Subcutaneous abdominal adipose tissue (tissue), 5 donors: ENCODE measurements at regions not wholly inside any gene's neighbourhood (a gene's known extent, or its start where the extent isn't known, plus 50 kb on each side); places are given as distances from the start of the nearest gene placed in this dataset.

ENCODE experiments used
- H3K27ac ChIP-seq: one replicate; pipeline ENCODE4 v1.7.0; 2013; ENCODE audit warnings: low read depth, mild to moderate bottlenecking, inconsistent platforms, low read length, moderate library complexity
- H3K27me3 ChIP-seq, 5 donors: one replicate each; pipeline ENCODE4 v1.7.0; 2013; ENCODE audit warnings: low read length in 5 of 5, inconsistent platforms in 1 of 5; ENCODE audit not compliant: control insufficient read depth in 5 of 5, insufficient read depth in 4 of 5
- H3K36me3 ChIP-seq, 5 donors: one replicate each; pipeline ENCODE4 v1.7.0; 2013; ENCODE audit warnings: low read length in 5 of 5; ENCODE audit not compliant: control insufficient read depth in 5 of 5, insufficient read depth in 5 of 5
- H3K4me1 ChIP-seq, 5 donors: one replicate each; pipeline ENCODE4 v1.7.0; 2013; ENCODE audit warnings: low read length in 5 of 5, mild to moderate bottlenecking in 3 of 5, moderate library complexity in 1 of 5; ENCODE audit not compliant: control insufficient read depth in 5 of 5, insufficient read depth in 5 of 5
- H3K4me3 ChIP-seq, 5 donors: one replicate each; pipeline ENCODE4 v1.7.0; 2013; ENCODE audit warnings: low read length in 5 of 5, low read depth in 1 of 5
- H3K9ac ChIP-seq, 5 donors: one replicate each; pipeline ENCODE4 v1.7.0; 2013; ENCODE audit warnings: low read length in 5 of 5, mild to moderate bottlenecking in 4 of 5, moderate library complexity in 3 of 5
- H3K9me3 ChIP-seq, 5 donors: one replicate each; pipeline ENCODE4 v1.7.0; 2013; ENCODE audit warnings: low read length in 5 of 5; ENCODE audit not compliant: control insufficient read depth in 5 of 5
- donor health status: healthy.
- donor health status: healthy.
- donor health status: healthy.
- donor health status: healthy.
- donor health status: healthy.

GRCh38 chr4:123186731-123187130, 209.9 kb upstream of the SPRY1 start:
- Histone ChIP-seq H3K9ac (no peak overlapping the region), H3K36me3 (no peaks in the 10 kb centered on the region), H3K4me3 (no peak overlapping the region), H3K4me1 (no peaks in the 10 kb centered on the region), H3K27me3 (no peaks in the 10 kb centered on the region), H3K9me3 (no peaks in the 10 kb centered on the region), H3K27ac (no peak overlapping the region)

- H3K4me1 ChIP-seq, result no peaks in the 10 kb centered on the region
- H3K9ac ChIP-seq, result no peak overlapping the region
- no peaks in the 10 kb centered on the region for H3K36me3 ChIP-seq
- no peak overlapping the region for H3K27ac ChIP-seq
- H3K4me3 ChIP-seq, result no peak overlapping the region
- H3K27me3 ChIP-seq, result no peaks in the 10 kb centered on the region
- no peaks in the 10 kb centered on the region for H3K9me3 ChIP-seq
These were observed 206.4 kb upstream of the SPRY1 start for GRCh38 chr4:123190176-123190575.

- Histone ChIP-seq H3K4me3 (no peak overlapping the region), H3K36me3 (no peaks in the 10 kb centered on the region), H3K4me1 (no peaks in the 10 kb centered on the region), H3K27me3 (no peaks in the 10 kb centered on the region), H3K9me3 (no peaks in the 10 kb centered on the region), H3K27ac (no peak overlapping the region), H3K9ac (no peak overlapping the region)
These were observed 204.9 kb upstream of the SPRY1 start for GRCh38 chr4:123191728-123192127.

- no peaks in the 10 kb centered on the region for H3K4me1 ChIP-seq
- no peak overlapping the region for H3K27ac ChIP-seq
- H3K36me3 ChIP-seq, result no peaks in the 10 kb centered on the region
- no peaks in the 10 kb centered on the region for H3K27me3 ChIP-seq
- no peak overlapping the region for H3K4me3 ChIP-seq
- H3K9ac ChIP-seq, result no peak overlapping the region
- no peaks in the 10 kb centered on the region for H3K9me3 ChIP-seq
These were observed 202.7 kb upstream of the SPRY1 start for GRCh38 chr4:123193802-123194367.

GRCh38 chr4:123198706-123199105, 197.9 kb upstream of the SPRY1 start:
- Histone ChIP-seq H3K9ac (no peak overlapping the region), H3K27ac (no peak overlapping the region), H3K4me1 (no peaks in the 10 kb centered on the region), H3K36me3 (no peaks in the 10 kb centered on the region), H3K27me3 (no peaks in the 10 kb centered on the region), H3K4me3 (no peak overlapping the region), H3K9me3 (no peaks in the 10 kb centered on the region)

- H3K9ac ChIP-seq, result no peak overlapping the region
- H3K4me1 ChIP-seq, result no peaks in the 10 kb centered on the region
- no peak overlapping the region for H3K4me3 ChIP-seq
- no peaks in the 10 kb centered on the region for H3K27me3 ChIP-seq
- no peaks in the 10 kb centered on the region for H3K9me3 ChIP-seq
- H3K27ac ChIP-seq, result no peak overlapping the region
- H3K36me3 ChIP-seq, result no peaks in the 10 kb centered on the region
These were observed 196.3 kb upstream of the SPRY1 start for GRCh38 chr4:123200051-123200940.

- no peak overlapping the region for H3K9ac ChIP-seq
- no peaks in the 10 kb centered on the region for H3K36me3 ChIP-seq
- H3K4me3 ChIP-seq, result no peak overlapping the region
- H3K9me3 ChIP-seq, result no peaks in the 10 kb centered on the region
- no peaks in the 10 kb centered on the region for H3K4me1 ChIP-seq
- H3K27ac ChIP-seq, result no peak overlapping the region
- no peaks in the 10 kb centered on the region for H3K27me3 ChIP-seq
These were observed 191.9 kb upstream of the SPRY1 start for GRCh38 chr4:123204737-123205136.

GRCh38 chr4:123206016-123206415, 190.6 kb upstream of the SPRY1 start:
- no peaks in the 10 kb centered on the region for H3K9me3 ChIP-seq
- H3K36me3 ChIP-seq, result no peaks in the 10 kb centered on the region
- no peak overlapping the region for H3K4me3 ChIP-seq
- H3K27ac ChIP-seq, result no peak overlapping the region
- no peak overlapping the region for H3K9ac ChIP-seq
- H3K27me3 ChIP-seq, result no peaks in the 10 kb centered on the region
- no peaks in the 10 kb centered on the region for H3K4me1 ChIP-seq

GRCh38 chr4:123209436-123209835, 187.2 kb upstream of the SPRY1 start:
- Histone ChIP-seq H3K4me1 (no peaks in the 10 kb centered on the region), H3K27ac (no peak overlapping the region), H3K4me3 (no peak overlapping the region), H3K9me3 (no peaks in the 10 kb centered on the region), H3K9ac (no peak overlapping the region), H3K27me3 (no peaks in the 10 kb centered on the region), H3K36me3 (no peaks in the 10 kb centered on the region)

GRCh38 chr4:123215536-123215935, 181.1 kb upstream of the SPRY1 start:
- H3K36me3 ChIP-seq, result no peaks in the 10 kb centered on the region
- H3K27me3 ChIP-seq, result no peaks in the 10 kb centered on the region
- no peak overlapping the region for H3K4me3 ChIP-seq
- H3K9me3 ChIP-seq, result no peaks in the 10 kb centered on the region
- no peak overlapping the region for H3K27ac ChIP-seq
- H3K4me1 ChIP-seq, result no peaks in the 10 kb centered on the region
- H3K9ac ChIP-seq, result no peak overlapping the region
